ENCODE measurements at regions not wholly inside any gene's neighbourhood (a gene's known extent, or its start where the extent isn't known, plus 50 kb on each side); places are given as distances from the start of the nearest gene placed in this dataset.

GRCh38 chrX:134738986-134739740 lies 57.8 kb downstream of the PABIR2 start:
- TF ChIP-seq POLR2A (IDR thresholded peaks at IDR 0.05) (no peak), CTCF (IDR thresholded peaks at IDR 0.05 in 4 of 5, conservative IDR thresholded peaks at IDR 0.05 in 1 of 5) (no peak)
